HCT116 (cell line): ENCODE measurements at regions not wholly inside any gene's neighbourhood (a gene's known extent, or its start where the extent isn't known, plus 50 kb on each side); places are given as distances from the start of the nearest gene placed in this dataset.

Experiments
- ATAC-seq: fragments of 200-7000 bp; cut with Tn5 transposase; 2 replicates; pipeline ENCODE4 v1.9.1; 2020; ENCODE audit warnings: mild to moderate bottlenecking, moderate library complexity
- BruUV-seq: library from RNA; stranded (reverse); fragments of 400-500 nt; replicated peaks from 2 replicates; lab custom pipeline; 2021; lab: Mats Ljungman, UMichigan
- CTCF ChIA-PET: fragments of 300-600 bp; sonication (Branson Sonifier 250); formaldehyde crosslinking; loops from one replicate; lab custom pipeline; 2021; ENCODE audit warnings: antibody characterized with exemption; lab: Charles Lee
- POLR2A ChIA-PET: fragments of 300-600, 350-600 bp; sonication (Branson Sonifier 250); formaldehyde crosslinking; loops from one replicate; lab custom pipeline; 2021; ENCODE audit warnings: antibody characterized with exemption; lab: Charles Lee
- RAD21 ChIA-PET, 2 experiments: fragments of 300-600 bp; sonication (Branson Sonifier 250); formaldehyde crosslinking; loops; one replicate each; lab custom pipeline; 2023; ENCODE audit warnings: low total read pairs in 2 of 2; ENCODE audit not compliant: uncharacterized antibody in 2 of 2, unreplicated experiment in 2 of 2, low non-redundant PET in 1 of 2; lab: Charles Lee
- DNase-seq: peaks from one replicate; pipeline ENCODE4 v3.0.0-alpha.2; 2010; ENCODE audit warnings: low read depth, low spot score
- H2AFZ ChIP-seq: fragments of 200-600 bp; shearing (Covaris generic), sonication (generic); 2 replicates; pipeline ENCODE4 v1.6.1; 2017; ENCODE audit warnings: low read depth, mixed run types, mixed read lengths, antibody characterized with exemption, low read length; ENCODE audit not compliant: poor library complexity, severe bottlenecking
- H3K27ac ChIP-seq: 2 replicates; pipeline ENCODE4 v1.5.1; 2012; ENCODE audit warnings: low read depth, low read length
- H3K27me3 ChIP-seq: fragments of 200-600 bp; sonication (generic); 2 replicates; pipeline ENCODE4 v1.6.1; 2016; ENCODE audit warnings: mixed run types, low read length, mixed read lengths; ENCODE audit not compliant: insufficient read depth
- H3K36me3 ChIP-seq, 2 experiments: fragments of 200-500 bp in 1 of 2; fragments of 200-600 bp in 1 of 2; sonication (Bioruptor generic) in 1 of 2; sonication (generic) in 1 of 2; 2 replicates each; pipeline versions ENCODE4 v1.5.1 to v1.6.1; 2014 to 2016; ENCODE audit warnings: low read length in 2 of 2, inconsistent platforms in 1 of 2, mixed read lengths in 1 of 2, mixed run types in 1 of 2; ENCODE audit not compliant: insufficient read depth in 2 of 2, control insufficient read depth in 1 of 2
- H3K4me1 ChIP-seq, 2 experiments: fragments of 200-600 bp in 1 of 2; sonication (generic) in 1 of 2; 2 replicates each; pipeline versions ENCODE4 v1.5.1 to v1.6.1; 2012 to 2017; ENCODE audit warnings: low read length in 2 of 2, inconsistent platforms in 1 of 2, mild to moderate bottlenecking in 1 of 2, mixed read lengths in 1 of 2, mixed run types in 1 of 2, moderate library complexity in 1 of 2; ENCODE audit not compliant: insufficient read depth in 2 of 2, control insufficient read depth in 1 of 2
- H3K4me2 ChIP-seq: fragments of 200-600 bp; sonication (generic); 2 replicates; pipeline ENCODE4 v1.6.1; 2017; ENCODE audit warnings: mixed run types, low read length, mixed read lengths
- H3K4me3 ChIP-seq, 2 experiments: fragments of 200-600 bp in 1 of 2; sonication (generic) in 1 of 2; replicated peaks in 1 of 2; 2 replicates each; pipeline ENCODE4 v1.5.1; 2011 to 2016; ENCODE audit warnings: low read length in 2 of 2, control low read depth in 1 of 2, low read depth in 1 of 2, mild to moderate bottlenecking in 1 of 2, mixed read lengths in 1 of 2, mixed run types in 1 of 2
- H3K79me2 ChIP-seq: fragments of 200-600 bp; sonication (generic); 2 replicates; pipeline ENCODE4 v1.6.1; 2017; ENCODE audit warnings: mild to moderate bottlenecking, mixed run types, low read length, moderate library complexity, mixed read lengths; ENCODE audit not compliant: insufficient read depth
- H3K9ac ChIP-seq: fragments of 200-600 bp; sonication (generic); 2 replicates; pipeline ENCODE4 v1.6.1; 2016; ENCODE audit warnings: low read length, mixed read lengths
- H3K9me2 ChIP-seq: fragments of 200-600 bp; sonication (generic), shearing (Covaris generic); 2 replicates; pipeline ENCODE4 v1.6.1; 2017; ENCODE audit warnings: mixed run types, mild to moderate bottlenecking, moderate library complexity; ENCODE audit not compliant: insufficient read depth
- H3K9me3 ChIP-seq, 2 experiments: fragments of 200-500 bp in 1 of 2; fragments of 200-600 bp in 1 of 2; sonication (Bioruptor generic) in 1 of 2; sonication (generic) in 1 of 2; 2 replicates each; pipeline ENCODE4 v1.6.1; 2014 to 2017; ENCODE audit warnings: low read length in 2 of 2, mixed read lengths in 2 of 2, inconsistent platforms in 1 of 2, low read depth in 1 of 2, mild to moderate bottlenecking in 1 of 2, mixed run types in 1 of 2, moderate library complexity in 1 of 2; ENCODE audit not compliant: control insufficient read depth in 1 of 2, insufficient read depth in 1 of 2
- H4K20me1 ChIP-seq: fragments of 200-600 bp; sonication (generic), shearing (Covaris generic); 2 replicates; pipeline ENCODE4 v1.6.1; 2017; ENCODE audit warnings: mixed run types, mild to moderate bottlenecking, moderate library complexity; ENCODE audit not compliant: insufficient read depth
- ATF3 ChIP-seq: IDR thresholded peaks from 2 replicates; pipeline ENCODE4 v1.6.1; 2012
- CBX3 ChIP-seq: IDR thresholded peaks from 2 replicates; pipeline ENCODE4 v1.6.1; 2012; ENCODE audit warnings: low read depth
- CEBPB ChIP-seq: IDR thresholded peaks from 2 replicates; pipeline ENCODE4 v1.6.1; 2012; ENCODE audit warnings: low read depth
- CTCF ChIP-seq, 3 experiments: fragments of 200-600 bp in 1 of 3; sonication (generic) in 1 of 3; IDR thresholded peaks in 2 of 3; conservative IDR thresholded peaks in 1 of 3; 2 replicates each; pipeline ENCODE4 v1.5.1; 2012 to 2017; ENCODE audit warnings: low read depth in 2 of 3, low read length in 2 of 3, antibody characterized with exemption in 1 of 3, borderline replicate concordance in 1 of 3, control low read depth in 1 of 3, mild to moderate bottlenecking in 1 of 3, mixed read lengths in 1 of 3, mixed run types in 1 of 3, moderate library complexity in 1 of 3; ENCODE audit not compliant: insufficient read depth in 1 of 3
- EGR1 ChIP-seq: IDR thresholded peaks from 2 replicates; pipeline ENCODE4 v1.6.1; 2012; ENCODE audit warnings: low read depth
- ELF1 ChIP-seq: IDR thresholded peaks from 2 replicates; pipeline ENCODE4 v1.6.1; 2012; ENCODE audit warnings: low read depth, borderline replicate concordance
- EZH2 ChIP-seq: fragments of 200-600 bp; sonication (generic); IDR thresholded peaks from 2 replicates; pipeline ENCODE4 v1.6.1; 2017; ENCODE audit warnings: antibody characterized with exemption, mixed run types
- EZH2phosphoT487 ChIP-seq: fragments of 200-600 bp; IDR thresholded peaks from 2 replicates; pipeline ENCODE4 v1.6.1; 2018; ENCODE audit warnings: antibody characterized with exemption, borderline replicate concordance
- JUND ChIP-seq: IDR thresholded peaks from 2 replicates; pipeline ENCODE4 v1.6.1; 2012
- MAX ChIP-seq: IDR thresholded peaks from 2 replicates; pipeline ENCODE4 v1.6.1; 2012
- POLR2A ChIP-seq: IDR thresholded peaks from 2 replicates; pipeline ENCODE4 v1.7.0; 2011; ENCODE audit warnings: borderline replicate concordance; ENCODE audit not compliant: insufficient read depth, insufficient read length; ENCODE audit errors: extremely low read depth
- POLR2AphosphoS5 ChIP-seq: IDR thresholded peaks from 2 replicates; pipeline ENCODE4 v1.6.1; 2011; ENCODE audit warnings: mild to moderate bottlenecking, low read depth, low read length, moderate library complexity
- RAD21 ChIP-seq: IDR thresholded peaks from 2 replicates; pipeline ENCODE4 v1.6.1; 2012; ENCODE audit warnings: low read depth, mild to moderate bottlenecking
- SIN3A ChIP-seq: IDR thresholded peaks from 2 replicates; pipeline ENCODE4 v1.6.1; 2012; ENCODE audit warnings: low read depth
- SP1 ChIP-seq: IDR thresholded peaks from 2 replicates; pipeline ENCODE4 v1.6.1; 2012; ENCODE audit warnings: low read depth
- ZBTB33 ChIP-seq: IDR thresholded peaks from 2 replicates; pipeline ENCODE4 v1.6.1; 2011; ENCODE audit warnings: mild to moderate bottlenecking, low read length, moderate library complexity; ENCODE audit not compliant: insufficient replicate concordance; ENCODE audit errors: extremely low read depth
- ZNF274 ChIP-seq: fragments of 200-500 bp; sonication (Bioruptor generic); IDR thresholded peaks from 2 replicates; pipeline ENCODE4 v1.6.1; 2014; ENCODE audit warnings: mild to moderate bottlenecking, low read depth, low read length, inconsistent platforms
- intact Hi-C: fragments of 100-400 bp; cut with micrococcal nuclease; formaldehyde crosslinking; loops from 2 replicates; pipeline ENCODE4 v1.10.0; 2022

- H3K79me2 ChIP-seq: no peaks in the 10 kb centered on the region
- no peaks in the 10 kb centered on the region for H3K4me1 ChIP-seq
- intact Hi-C loops: no loop called here
- no peak overlapping the region for H3K4me3 ChIP-seq
- ChIA-PET RAD21 (no interaction called here), POLR2A (no interaction called here), CTCF (no interaction called here)
- H3K9ac ChIP-seq: no peak overlapping the region
- no peaks in the 10 kb centered on the region for H3K27me3 ChIP-seq
- H3K9me2 ChIP-seq: no peaks in the 10 kb centered on the region
- no peak overlapping the region for H3K27ac ChIP-seq
- H3K9me3 ChIP-seq: peaks cover 47 to 60% of the 10 kb centered on the region in 2 experiments; a peak in 3 of 4 replicates
- BruUV-seq: no TSS peak
- no peak overlapping the region for H3K4me2 ChIP-seq
- no peaks in the 10 kb centered on the region for H4K20me1 ChIP-seq
- DNase-seq (no peak), ATAC-seq (no peak)
- H2AFZ ChIP-seq: no peak overlapping the region
- TF ChIP-seq RAD21: no peak
- TF ChIP-seq ELF1: no peak
- TF ChIP-seq SIN3A: no peak
- no peak for TF ChIP-seq EZH2phosphoT487
- no peak for TF ChIP-seq CTCF (IDR thresholded peaks at IDR 0.05 in 2 of 3, conservative IDR thresholded peaks at IDR 0.05 in 1 of 3; ENCODE audit: borderline replicate concordance in 1 of 3, insufficient read depth in 1 of 3, low read depth in 2 of 3, low read length in 2 of 3)
- TF ChIP-seq MAX: no peak
- no peak for TF ChIP-seq POLR2A
- no peak for TF ChIP-seq JUND
- TF ChIP-seq CBX3: no peak
- no peak for TF ChIP-seq ATF3
- no peak for TF ChIP-seq EGR1
- TF ChIP-seq ZBTB33: no peak
- TF ChIP-seq ZNF274: no peak
- TF ChIP-seq SP1: no peak
- TF ChIP-seq EZH2: no peak
- no peak for TF ChIP-seq CEBPB
- no peak for TF ChIP-seq POLR2AphosphoS5
- TF ChIP-seq, all 23 proteins: peak for 0
- H3K36me3 ChIP-seq: no peaks in the 10 kb centered on the region
These were observed 361.3 kb downstream of the OR4C45 start for GRCh38 chr11:50394017-50394416.
